HUDEP-2 (cell line): ENCODE measurements at regions not wholly inside any gene's neighbourhood (a gene's known extent, or its start where the extent isn't known, plus 50 kb on each side); places are given as distances from the start of the nearest gene placed in this dataset.

ENCODE experiments used
- DNase-seq, 76 experiments: peaks; one replicate each; lab custom pipeline; 2025; ENCODE audit not compliant: unreplicated experiment in 76 of 76; lab: John Stamatoyannopoulos, UW

GRCh38 chr4:136865526-136865925, 666.8 kb downstream of the PCDH18 start:
- no peak for DNase-seq

- peak in 34 of 76 experiments; percentile 0 to 67 (median 16) for DNase-seq
Observed at GRCh38 chr4:136864604-136865185, 667.6 kb downstream of the PCDH18 start.

- DNase-seq = no peak
Observed at GRCh38 chr4:136863756-136864155, 668.5 kb downstream of the PCDH18 start.

- no peak for DNase-seq
Observed at GRCh38 chr4:136862653-136863052, 669.6 kb downstream of the PCDH18 start.

GRCh38 chr4:136861091-136861490, 671.2 kb downstream of the PCDH18 start:
- DNase-seq = no peak

GRCh38 chr4:136858903-136859302, 673.4 kb downstream of the PCDH18 start:
- DNase-seq = no peak

- no peak for DNase-seq
Observed at GRCh38 chr4:136855886-136856285, 676.4 kb downstream of the PCDH18 start.

- DNase-seq = no peak
Observed at GRCh38 chr4:136850446-136850845, 681.8 kb downstream of the PCDH18 start.

GRCh38 chr4:136847881-136848621, 684.2 kb downstream of the PCDH18 start:
- no peak for DNase-seq

- no peak for DNase-seq
Observed at GRCh38 chr4:136841526-136841925, 690.8 kb downstream of the PCDH18 start.

- no peak for DNase-seq
Observed at GRCh38 chr4:136838607-136839006, 693.7 kb downstream of the PCDH18 start.

- peak in 4 of 76 experiments; percentile 1 to 22 (median 8) for DNase-seq
Observed at GRCh38 chr4:136831553-136831952, 700.7 kb downstream of the PCDH18 start.

GRCh38 chr4:136829280-136829679, 703.0 kb downstream of the PCDH18 start:
- DNase-seq = no peak

GRCh38 chr4:136823020-136823419, 709.3 kb downstream of the PCDH18 start:
- no peak for DNase-seq

GRCh38 chr4:136818811-136819330, 713.4 kb downstream of the PCDH18 start:
- DNase-seq = no peak

- no peak for DNase-seq
Observed at GRCh38 chr4:136812100-136812880, 720.0 kb downstream of the PCDH18 start.

GRCh38 chr4:136811496-136812077, 720.7 kb downstream of the PCDH18 start:
- DNase-seq = no peak

- DNase-seq = no peak
Observed at GRCh38 chr4:136810626-136811025, 721.7 kb downstream of the PCDH18 start.

GRCh38 chr4:136806844-136807243, 725.5 kb downstream of the PCDH18 start:
- no peak for DNase-seq

- no peak for DNase-seq
Observed at GRCh38 chr4:136805617-136806016, 726.7 kb downstream of the PCDH18 start.

- DNase-seq = no peak
Observed at GRCh38 chr4:136803433-136803832, 728.9 kb downstream of the PCDH18 start.
